DMS53 treated with DMSO at 0.1 percent for 48 hours (cell line): ENCODE measurements at regions not wholly inside any gene's neighbourhood (a gene's known extent, or its start where the extent isn't known, plus 50 kb on each side); places are given as distances from the start of the nearest gene placed in this dataset.
"Not testable (repeated sequence)": the region's sequence is repeated elsewhere in the genome, so short reads cannot be mapped to it uniquely, and the experiment has no call there.

Experiments
- DNase-seq: peaks from one replicate; lab custom pipeline; 2025; ENCODE audit not compliant: unreplicated experiment; lab: John Stamatoyannopoulos, UW

GRCh38 chr1:232146514-232146913 lies 483.4 kb downstream of the SIPA1L2 start:
- DNase-seq = no peak

- DNase-seq = no peak
Measured at GRCh38 chr1:232145768-232146167, 484.2 kb downstream of the SIPA1L2 start.

DNA sequence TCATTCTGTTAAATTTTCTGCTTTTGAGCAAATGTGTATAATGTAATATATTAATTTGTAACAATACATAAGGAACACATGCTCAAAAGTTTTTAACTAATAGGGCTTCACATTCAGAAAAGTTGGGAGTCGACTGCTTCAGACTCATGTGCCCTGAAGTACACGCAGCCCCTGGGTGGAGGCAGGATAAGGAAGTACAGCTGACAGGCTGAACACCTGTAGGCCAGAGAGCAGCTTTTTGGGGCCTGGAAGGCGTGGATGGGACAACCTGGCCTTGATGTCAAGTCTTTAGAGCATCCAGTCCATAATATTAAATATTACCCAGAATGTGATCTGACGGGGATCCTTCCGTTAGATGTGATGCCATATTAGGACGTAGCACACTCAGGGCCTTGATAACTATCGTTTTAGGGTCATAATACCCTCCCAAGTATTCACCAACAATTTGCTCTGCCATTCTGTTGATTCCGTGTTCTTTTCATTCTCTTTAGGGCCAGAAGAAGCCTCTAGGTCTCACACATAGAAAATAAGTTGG lies 485.2 kb downstream of the SIPA1L2 start:
- no peak for DNase-seq

- DNase-seq = no peak
Measured at GRCh38 chr1:232143315-232143886, 486.5 kb downstream of the SIPA1L2 start.

DNA sequence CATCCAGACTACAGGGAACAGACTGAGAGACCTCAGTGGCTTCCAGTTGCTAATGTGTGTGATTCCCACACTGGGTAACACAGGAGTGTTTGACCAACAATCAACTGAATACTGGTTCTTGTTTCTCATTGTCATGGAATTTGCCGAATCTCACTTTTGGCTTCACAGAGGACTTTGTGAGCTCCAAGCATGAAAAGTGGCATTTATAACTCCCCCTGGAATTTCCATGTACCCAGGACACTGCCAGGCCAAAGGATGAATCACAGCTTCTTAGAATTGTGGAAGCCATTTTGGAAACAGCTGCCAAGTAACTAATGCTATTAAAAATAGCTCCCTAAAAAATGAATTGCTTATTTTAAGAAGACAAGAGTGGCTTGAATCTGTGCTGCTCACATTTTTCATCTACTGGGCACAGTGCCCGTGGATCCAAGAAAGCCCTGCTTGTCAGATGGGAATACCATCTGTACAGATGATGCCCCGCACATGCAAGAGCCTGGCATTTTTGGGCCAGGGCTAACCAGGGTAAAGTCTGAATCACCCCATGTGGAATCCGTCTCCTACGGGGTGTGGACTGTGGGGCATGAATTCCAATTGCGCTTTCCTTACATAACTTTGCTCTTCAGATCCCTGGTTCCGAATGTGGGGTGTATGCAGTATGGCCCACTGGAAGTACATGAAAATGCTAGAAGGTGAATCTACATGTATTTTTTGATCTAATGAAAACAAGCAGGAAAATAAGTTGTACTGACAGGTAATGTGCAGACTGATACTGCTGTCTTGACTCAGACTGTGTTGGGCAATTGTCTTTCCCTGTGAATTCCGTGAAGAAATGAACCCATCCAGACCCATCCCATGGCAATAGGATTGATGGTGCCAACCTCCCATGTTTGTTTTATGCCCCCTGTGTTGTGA lies 487.3 kb downstream of the SIPA1L2 start:
- DNase-seq = no peak

DNA sequence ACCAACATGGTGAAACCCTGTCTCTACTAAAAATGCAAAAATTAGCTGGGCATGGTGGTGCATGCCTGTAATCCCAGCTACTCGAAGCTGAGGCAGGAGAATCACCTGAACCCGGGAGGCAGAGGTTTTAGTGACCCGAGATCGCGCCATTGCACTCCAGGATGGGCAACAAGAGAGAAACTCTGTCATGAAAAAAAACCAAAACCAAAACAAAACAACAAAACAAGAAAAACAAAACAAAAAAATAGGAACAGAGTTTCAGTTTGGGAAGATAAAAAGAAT lies 488.8 kb downstream of the SIPA1L2 start:
- not testable (repeated sequence) for DNase-seq

DNA sequence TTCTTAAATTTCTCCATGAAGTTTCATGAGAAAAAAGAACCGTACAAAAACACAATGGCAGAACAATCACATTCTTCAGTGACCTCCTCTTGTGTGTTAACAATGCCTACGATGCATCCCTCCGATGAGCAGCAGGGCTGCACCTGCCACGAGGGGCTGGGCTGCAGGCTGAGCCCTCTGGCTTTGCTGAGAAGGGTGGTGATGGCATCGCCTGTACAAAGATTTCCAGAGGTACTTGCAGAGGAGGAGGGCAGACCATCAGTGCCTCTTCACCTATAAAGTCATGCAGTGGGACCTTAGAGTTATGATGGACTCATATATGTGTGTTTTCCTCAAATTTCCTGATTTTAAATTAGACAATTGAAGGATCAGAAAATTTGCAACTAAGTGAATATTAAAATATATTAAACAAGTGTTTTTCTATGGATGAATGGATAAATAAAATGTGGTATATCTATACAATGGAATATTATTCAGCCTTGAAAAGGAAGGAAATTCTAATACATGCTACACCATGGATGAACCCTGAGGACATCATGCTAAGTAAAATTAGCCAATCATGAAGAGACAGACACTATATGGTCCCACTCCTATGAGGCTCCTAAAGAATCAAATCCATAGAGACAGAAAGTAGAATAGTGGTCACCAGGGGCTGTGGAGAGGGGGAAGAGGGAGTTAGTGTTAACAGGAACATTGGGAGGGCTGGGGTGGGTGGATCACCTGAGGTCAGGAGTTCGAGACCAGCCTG lies 489.3 kb downstream of the SIPA1L2 start:
- DNase-seq = no peak

DNA sequence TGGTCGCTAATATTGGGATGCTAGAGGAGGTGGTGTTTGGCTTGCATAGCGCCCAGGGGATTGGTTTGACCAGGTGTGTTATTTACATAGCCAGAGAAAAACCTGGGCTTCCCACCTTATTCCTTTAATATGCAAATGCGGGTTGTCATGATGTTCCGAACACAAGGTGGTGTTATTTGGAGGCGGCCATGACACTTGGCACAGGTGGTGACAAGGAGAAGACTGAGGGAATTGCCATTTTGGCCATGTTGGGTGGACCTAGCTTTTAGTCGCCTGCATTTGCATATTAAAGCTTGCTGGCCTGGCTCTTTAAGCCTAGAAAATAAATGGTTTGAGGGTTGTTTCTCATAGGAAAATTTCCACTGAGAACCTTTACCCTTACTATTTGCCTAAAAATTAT lies 490.5 kb downstream of the SIPA1L2 start:
- DNase-seq = no peak

DNA sequence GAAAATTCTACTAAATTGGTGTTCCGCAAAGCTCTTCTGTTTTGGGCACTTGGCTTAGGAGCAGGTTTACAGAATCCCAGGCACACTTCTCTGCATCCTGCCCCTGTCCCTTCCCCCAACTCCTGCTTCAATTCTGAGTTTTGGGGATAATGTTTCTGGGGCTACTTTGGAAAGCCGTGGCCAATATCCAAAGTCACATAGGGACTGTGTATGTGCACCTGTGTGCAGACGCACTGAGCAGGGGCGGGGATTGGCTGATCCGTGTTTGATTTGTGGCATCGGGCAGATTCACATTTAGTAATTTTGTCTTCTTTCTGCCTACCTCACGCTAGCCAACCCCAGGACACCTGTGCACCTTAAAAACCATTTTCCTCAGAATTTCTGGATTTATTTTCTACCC lies 491.9 kb downstream of the SIPA1L2 start:
- DNase-seq = no peak

DNA sequence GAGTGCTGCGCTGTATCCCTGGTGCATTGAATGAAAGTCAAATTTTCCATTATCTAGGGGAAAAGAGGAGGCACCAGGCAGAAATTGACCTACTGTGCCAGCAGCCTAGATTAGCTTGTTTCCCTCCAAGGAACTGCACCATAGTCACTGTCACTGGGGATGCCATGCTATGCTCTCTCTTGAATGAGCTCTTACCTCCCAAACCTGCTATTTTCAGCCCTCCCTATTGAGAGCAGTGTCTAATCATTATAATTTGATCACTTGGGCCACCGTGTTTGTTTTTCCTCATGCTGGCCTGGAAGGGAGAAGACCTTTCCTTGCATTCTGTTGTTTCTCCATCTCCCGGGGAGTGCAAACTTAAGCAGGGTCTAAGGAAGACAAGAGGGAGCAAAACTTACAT lies 492.9 kb downstream of the SIPA1L2 start:
- DNase-seq = no peak

- no peak for DNase-seq
Measured at GRCh38 chr1:232136136-232136535, 493.8 kb downstream of the SIPA1L2 start.

DNA sequence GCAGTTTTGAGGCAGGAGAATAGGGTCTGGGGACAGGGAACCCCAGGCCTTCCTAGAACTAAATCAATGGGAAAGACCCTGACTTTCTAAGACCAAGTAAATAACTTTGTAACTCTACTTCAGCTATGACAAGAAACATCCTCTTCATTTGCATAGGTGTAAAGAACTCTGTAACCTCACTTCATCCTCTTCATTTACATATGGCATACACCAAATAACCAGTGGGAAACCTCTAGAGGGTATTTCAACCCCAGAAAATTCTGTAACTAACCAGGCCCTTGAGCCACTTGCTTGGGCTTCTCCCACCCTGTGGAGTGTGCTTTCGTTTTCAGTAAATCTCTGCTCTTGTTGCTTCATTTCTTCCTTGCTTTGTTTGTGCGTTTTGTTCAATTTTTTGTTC lies 495.6 kb downstream of the SIPA1L2 start:
- DNase-seq = no peak

GRCh38 chr1:232132572-232132971 lies 497.4 kb downstream of the SIPA1L2 start:
- DNase-seq = no peak

DNA sequence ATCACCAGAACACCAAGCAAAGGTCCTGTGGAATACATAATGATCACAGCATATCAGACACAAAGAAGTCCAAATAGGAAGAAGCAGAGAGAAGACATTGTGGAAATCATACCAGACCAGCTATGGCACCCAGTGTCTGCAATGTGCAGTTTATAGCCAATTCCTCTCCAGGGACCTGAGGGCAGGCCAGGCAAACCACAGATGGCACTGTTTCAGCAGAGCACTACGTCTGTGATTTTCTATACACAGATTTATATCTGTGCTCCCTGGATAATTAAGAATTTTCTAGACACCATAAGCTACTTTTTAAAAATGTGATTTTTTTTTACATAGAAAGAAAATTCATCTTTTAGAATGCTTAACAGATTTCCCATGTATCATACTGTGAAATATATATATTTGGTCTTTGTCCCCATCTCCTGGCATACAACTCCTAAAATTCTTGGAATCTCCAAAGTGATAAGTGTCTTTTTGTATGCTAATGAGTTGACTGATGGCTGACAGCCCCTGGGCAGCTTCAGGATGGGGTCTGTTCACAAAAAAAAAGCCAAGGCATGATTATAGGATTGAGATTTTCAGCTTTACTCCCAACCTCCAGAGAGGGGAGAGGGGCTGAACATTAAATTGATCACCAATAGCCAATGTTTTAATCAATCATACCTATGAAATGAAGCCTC lies 498.1 kb downstream of the SIPA1L2 start:
- no peak for DNase-seq

DNA sequence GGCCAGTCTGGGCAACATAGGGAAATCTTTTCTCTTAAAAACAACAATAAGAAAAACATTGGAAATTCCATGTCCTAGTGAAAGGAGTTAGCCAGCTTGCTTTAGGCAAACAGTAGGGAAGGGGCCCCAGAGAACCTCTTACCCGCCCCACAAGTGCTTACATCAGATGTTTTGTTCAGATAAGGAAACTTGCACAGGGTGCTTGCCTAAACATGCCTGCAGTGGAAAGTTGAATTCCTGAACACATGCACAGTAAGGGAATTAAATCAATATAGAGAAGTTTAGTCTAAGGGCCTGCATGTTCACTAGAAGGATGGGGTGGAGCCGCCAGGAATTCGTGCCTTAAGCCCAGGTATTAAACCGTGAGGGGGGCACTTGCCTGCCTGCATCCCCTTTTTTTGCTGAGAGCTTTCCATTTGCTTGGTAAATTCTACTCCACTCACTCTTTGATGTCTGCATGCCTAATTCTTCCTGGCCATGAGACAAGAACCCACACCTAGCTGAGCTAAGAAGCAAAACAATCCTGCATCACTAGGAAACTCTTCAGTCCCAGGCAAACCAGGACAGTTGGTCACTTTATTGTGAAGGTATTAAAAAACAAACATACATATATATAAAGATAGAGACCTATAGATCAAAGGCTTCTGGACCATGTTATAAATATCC lies 499.0 kb downstream of the SIPA1L2 start:
- no peak for DNase-seq

- peak; percentile 28 for DNase-seq
Measured at GRCh38 chr1:232127190-232127589, 500.6 kb downstream of the DISC1 start.

- no peak for DNase-seq
Measured at GRCh38 chr1:232123775-232124659, 497.4 kb downstream of the DISC1 start.

GRCh38 chr1:232117903-232118302 lies 491.3 kb downstream of the DISC1 start:
- not testable (repeated sequence) for DNase-seq

GRCh38 chr1:232114985-232115384 lies 488.4 kb downstream of the DISC1 start:
- DNase-seq = no peak

GRCh38 chr1:232112076-232112475 lies 485.5 kb downstream of the DISC1 start:
- DNase-seq = no peak
